ENCODE measurements at regions not wholly inside any gene's neighbourhood (a gene's known extent, or its start where the extent isn't known, plus 50 kb on each side); places are given as distances from the start of the nearest gene placed in this dataset.
"Not testable (repeated sequence)": the region's sequence is repeated elsewhere in the genome, so short reads cannot be mapped to it uniquely, and the experiment has no call there.

DNA sequence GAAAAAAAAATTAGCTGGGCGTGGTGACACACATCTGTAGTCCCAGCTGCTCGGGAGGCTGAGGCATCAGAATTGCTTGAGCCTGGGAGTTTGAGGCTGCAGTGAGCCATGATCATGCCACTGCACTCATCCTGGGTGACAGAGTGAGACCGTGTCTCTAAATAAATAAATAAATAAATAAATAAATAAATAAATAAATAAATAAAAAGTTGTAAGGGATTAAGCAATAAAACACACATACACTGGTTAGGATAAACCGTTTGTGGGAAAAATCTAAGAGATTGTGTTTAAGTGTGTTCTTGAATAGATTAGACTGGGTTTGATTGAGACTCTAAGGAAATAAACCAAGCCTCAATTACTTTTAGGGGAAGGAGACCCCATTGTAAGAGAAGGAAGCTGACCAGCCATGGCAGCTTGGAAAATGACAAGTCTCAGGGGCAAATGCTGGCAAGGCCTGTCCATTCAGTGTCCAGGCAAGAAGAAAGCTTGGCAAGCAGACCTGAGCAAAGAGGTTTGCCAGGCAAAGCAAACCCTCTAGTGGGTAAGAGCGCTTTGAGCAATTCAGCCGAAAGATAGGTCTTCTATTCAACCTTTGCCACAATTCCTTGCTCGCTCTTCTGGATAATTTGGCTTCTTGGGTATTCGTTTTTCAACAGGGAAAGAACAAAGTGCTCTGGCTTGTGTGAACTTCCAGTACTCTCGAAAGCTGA is 106.9 kb upstream of the SERBP1 start:
- no peak overlapping the region for H3K27ac Mint-ChIP-seq (ENCODE audit: low read depth)
- ATAC-seq (replicated peaks; ENCODE audit: extremely low read depth, poor library complexity, severe bottlenecking) (no peak), DNase-seq (ENCODE audit: low spot score in 2 of 2) (no peak)
- no peak overlapping the region for H3K4me3 Mint-ChIP-seq
- peaks cover 13% of the 10 kb centered on the region for H3K27me3 Mint-ChIP-seq
- no peaks in the 10 kb centered on the region for H3K9me3 Mint-ChIP-seq
- peaks cover 2% of the 10 kb centered on the region for H3K36me3 Mint-ChIP-seq (ENCODE audit: insufficient read depth)
- H3K4me1 Mint-ChIP-seq: peaks cover 5% of the 10 kb centered on the region

DNA sequence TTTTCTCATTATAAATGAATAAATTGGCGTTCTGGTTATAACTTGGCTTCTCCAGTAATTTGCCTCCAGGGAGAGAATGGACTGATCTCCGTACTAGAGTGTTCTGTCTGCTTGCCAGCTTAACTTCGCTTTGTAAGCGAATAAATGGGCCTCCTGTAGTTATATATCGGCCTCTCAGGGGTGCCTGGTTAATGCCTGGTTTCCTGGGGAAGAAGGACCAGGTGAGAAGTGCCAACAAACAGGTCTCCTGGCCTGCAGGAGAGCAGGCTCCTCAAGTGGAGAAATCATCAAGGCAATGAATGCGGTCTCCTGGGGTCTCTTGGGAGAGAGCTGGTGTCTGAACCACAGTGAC is 107.4 kb upstream of the SERBP1 start:
- peaks cover 13% of the 10 kb centered on the region for H3K27me3 Mint-ChIP-seq
- H3K36me3 Mint-ChIP-seq (ENCODE audit: insufficient read depth): peaks cover 2% of the 10 kb centered on the region
- H3K4me1 Mint-ChIP-seq: peaks cover 5% of the 10 kb centered on the region
- DNase-seq (ENCODE audit: low spot score in 2 of 2) (no peak), ATAC-seq (replicated peaks; ENCODE audit: extremely low read depth, poor library complexity, severe bottlenecking) (no peak)
- no peak overlapping the region for H3K27ac Mint-ChIP-seq (ENCODE audit: low read depth)
- no peaks in the 10 kb centered on the region for H3K9me3 Mint-ChIP-seq
- H3K4me3 Mint-ChIP-seq: no peak overlapping the region

DNA sequence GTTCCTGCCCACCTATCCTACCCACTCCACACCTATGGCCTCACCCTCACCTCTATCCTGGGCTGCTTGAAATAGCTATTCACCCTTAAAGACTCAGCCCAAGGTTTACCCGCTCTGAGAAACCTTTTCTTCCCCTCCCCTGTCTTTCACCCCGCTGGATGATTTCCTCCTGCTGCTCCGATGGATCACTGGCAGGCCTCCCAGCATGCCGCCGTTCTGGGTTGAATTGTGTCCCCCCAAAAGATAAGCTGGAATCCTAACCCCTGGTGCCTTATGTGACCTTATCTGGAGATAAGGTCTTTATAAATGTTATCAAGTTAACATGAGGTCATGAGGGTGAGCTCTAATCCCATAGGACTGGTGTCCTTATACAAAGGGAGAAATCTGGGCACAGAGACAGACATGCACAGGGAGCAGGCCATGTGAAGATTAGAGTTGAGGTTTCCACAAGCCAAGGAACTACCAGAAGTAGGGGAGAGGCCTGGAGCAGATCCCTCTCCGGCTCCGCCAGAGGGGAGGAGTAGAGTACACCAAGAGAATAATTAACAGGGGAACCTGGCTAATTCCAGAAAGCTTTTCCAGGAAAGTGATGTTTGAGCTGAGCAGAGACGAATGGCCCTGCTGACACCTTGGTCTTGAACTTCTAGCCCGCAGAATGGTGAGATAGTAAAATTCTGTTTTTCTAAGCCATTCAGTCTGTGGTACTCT is 110.0 kb upstream of the SERBP1 start:
- DNase-seq (ENCODE audit: low spot score in 2 of 2) (no peak), ATAC-seq (replicated peaks; ENCODE audit: extremely low read depth, poor library complexity, severe bottlenecking) (no peak)
- no peak overlapping the region for H3K4me3 Mint-ChIP-seq
- peaks cover 2% of the 10 kb centered on the region for H3K36me3 Mint-ChIP-seq (ENCODE audit: insufficient read depth)
- peaks cover 4% of the 10 kb centered on the region for H3K27me3 Mint-ChIP-seq
- no peak overlapping the region for H3K27ac Mint-ChIP-seq (ENCODE audit: low read depth)
- H3K4me1 Mint-ChIP-seq: no peaks in the 10 kb centered on the region
- H3K9me3 Mint-ChIP-seq: no peaks in the 10 kb centered on the region

DNA sequence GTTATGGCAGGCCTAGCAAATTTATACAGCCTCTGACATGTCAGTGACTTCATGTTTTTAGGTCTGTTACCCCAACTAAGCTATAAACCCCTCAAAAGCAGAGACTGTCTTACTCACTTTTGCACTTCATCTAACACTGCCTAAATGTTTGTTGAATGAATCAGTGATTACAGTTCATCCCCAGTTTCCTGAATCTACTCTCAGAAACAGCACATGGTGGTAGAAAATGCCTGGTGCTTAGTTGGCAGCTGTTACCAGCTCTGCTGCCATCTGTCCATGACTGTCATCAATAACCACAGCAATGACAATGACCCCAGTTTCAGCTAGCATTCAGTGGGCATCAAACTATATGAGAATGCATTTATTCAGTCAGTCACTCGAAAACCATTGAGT is 110.5 kb upstream of the SERBP1 start:
- no peak overlapping the region for H3K4me3 Mint-ChIP-seq
- no peaks in the 10 kb centered on the region for H3K4me1 Mint-ChIP-seq
- no peaks in the 10 kb centered on the region for H3K36me3 Mint-ChIP-seq (ENCODE audit: insufficient read depth)
- ATAC-seq (replicated peaks; ENCODE audit: extremely low read depth, poor library complexity, severe bottlenecking) (no peak), DNase-seq (ENCODE audit: low spot score in 2 of 2) (no peak)
- H3K27ac Mint-ChIP-seq (ENCODE audit: low read depth): no peak overlapping the region
- no peaks in the 10 kb centered on the region for H3K27me3 Mint-ChIP-seq
- H3K9me3 Mint-ChIP-seq: no peaks in the 10 kb centered on the region

DNA sequence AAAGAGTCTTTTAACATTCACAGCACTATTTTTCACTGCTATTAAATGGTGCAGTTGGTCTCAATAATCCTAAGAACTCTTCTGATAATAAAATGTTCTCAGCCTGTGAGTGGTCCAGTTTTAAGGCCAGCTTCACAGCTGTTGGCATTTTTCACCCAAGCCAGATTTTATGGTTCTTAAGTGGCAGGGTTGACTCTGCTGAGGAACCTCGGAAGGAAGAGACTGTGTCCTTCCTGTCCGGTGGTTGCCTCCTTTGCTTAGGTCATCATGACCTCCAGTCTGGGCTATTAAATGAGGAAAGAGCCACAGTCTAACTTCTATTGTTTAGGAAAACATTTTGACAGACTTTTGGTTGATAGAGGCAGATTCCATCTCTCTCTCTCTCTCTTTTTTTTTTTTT is 112.5 kb upstream of the SERBP1 start:
- H3K27ac Mint-ChIP-seq (ENCODE audit: low read depth): no peak overlapping the region
- peaks cover 5% of the 10 kb centered on the region for H3K4me1 Mint-ChIP-seq
- ATAC-seq (replicated peaks; ENCODE audit: extremely low read depth, poor library complexity, severe bottlenecking) (no peak), DNase-seq (ENCODE audit: low spot score in 2 of 2) (no peak)
- H3K27me3 Mint-ChIP-seq: peaks cover 9% of the 10 kb centered on the region
- no peaks in the 10 kb centered on the region for H3K36me3 Mint-ChIP-seq (ENCODE audit: insufficient read depth)
- H3K9me3 Mint-ChIP-seq: no peaks in the 10 kb centered on the region
- H3K4me3 Mint-ChIP-seq: no peak overlapping the region

DNA sequence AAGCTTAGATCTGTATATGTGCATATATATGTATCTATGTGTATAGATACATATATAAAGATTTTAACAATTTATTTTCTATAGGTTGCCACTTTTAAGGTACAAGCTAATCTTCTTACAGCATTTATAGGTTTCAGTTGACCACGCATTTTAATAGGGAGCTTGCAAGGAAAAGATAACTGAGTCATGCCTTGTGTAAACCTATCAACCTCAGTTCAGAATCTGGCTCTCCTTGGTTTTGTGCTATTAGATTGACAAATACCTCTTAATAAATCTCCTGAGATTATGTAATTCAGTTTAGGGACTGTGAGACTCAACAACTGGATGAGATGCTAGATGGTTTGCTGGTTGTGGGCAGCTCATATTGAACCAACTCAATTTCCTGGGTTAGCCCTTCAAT is 114.7 kb upstream of the SERBP1 start:
- no peak overlapping the region for H3K4me3 Mint-ChIP-seq
- peaks cover 9% of the 10 kb centered on the region for H3K27me3 Mint-ChIP-seq
- H3K4me1 Mint-ChIP-seq: peaks cover 5% of the 10 kb centered on the region
- ATAC-seq (replicated peaks; ENCODE audit: extremely low read depth, poor library complexity, severe bottlenecking): no peak
- no peak for DNase-seq (ENCODE audit: low spot score in 2 of 2)
- no peaks in the 10 kb centered on the region for H3K9me3 Mint-ChIP-seq
- H3K27ac Mint-ChIP-seq (ENCODE audit: low read depth): no peak overlapping the region
- no peaks in the 10 kb centered on the region for H3K36me3 Mint-ChIP-seq (ENCODE audit: insufficient read depth)

DNA sequence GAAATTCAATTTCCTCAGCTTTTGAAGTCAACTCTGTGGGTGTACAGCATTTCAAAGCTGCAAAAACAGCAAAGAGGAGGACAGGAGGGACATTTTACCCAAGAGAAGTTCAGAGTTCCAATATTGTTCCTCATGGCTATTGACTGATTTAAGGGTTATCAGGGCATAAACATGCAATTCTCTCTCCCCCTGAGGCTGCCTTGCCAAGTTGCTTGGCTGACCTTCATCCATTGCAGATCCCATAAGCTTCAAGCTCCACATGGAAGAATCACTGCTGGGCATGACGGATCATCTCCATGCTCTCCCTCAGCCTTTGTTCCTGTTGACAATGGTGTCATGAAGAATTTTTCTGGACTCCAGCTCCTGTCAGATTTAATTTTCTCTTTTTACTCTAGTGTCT is 115.2 kb upstream of the SERBP1 start:
- Mint-ChIP-seq H3K36me3 (ENCODE audit: insufficient read depth) (no peaks in the 10 kb centered on the region), H3K4me1 (peaks cover 5% of the 10 kb centered on the region), H3K27ac (ENCODE audit: low read depth) (no peak overlapping the region), H3K27me3 (peaks cover 9% of the 10 kb centered on the region), H3K9me3 (no peaks in the 10 kb centered on the region), H3K4me3 (no peak overlapping the region)
- DNase-seq (ENCODE audit: low spot score in 2 of 2): no peak
- no peak for ATAC-seq (replicated peaks; ENCODE audit: extremely low read depth, poor library complexity, severe bottlenecking)

DNA sequence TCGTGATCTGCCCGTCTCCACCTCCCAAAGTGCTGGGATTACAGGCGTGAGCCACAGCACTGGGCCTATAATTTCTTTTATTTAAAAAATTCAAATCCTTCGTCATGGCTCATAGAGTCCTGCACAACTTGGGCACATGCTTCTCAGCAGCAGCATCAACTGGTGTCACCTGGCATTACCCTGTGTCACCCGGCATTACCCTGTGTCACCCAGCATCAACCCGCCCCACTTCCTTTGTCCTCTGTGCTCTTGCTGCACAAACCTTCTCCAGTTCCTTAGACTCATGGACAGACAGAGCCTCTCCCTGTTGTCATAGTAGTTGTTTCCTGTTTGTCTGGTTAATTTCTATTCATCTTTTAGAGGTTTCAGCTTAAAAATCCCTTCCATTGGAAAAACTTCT is 121.2 kb upstream of the SERBP1 start:
- DNase-seq (ENCODE audit: low spot score in 2 of 2): no peak
- no peaks in the 10 kb centered on the region for H3K36me3 Mint-ChIP-seq (ENCODE audit: insufficient read depth)
- ATAC-seq (replicated peaks; ENCODE audit: extremely low read depth, poor library complexity, severe bottlenecking): no peak
- no peak overlapping the region for H3K27ac Mint-ChIP-seq (ENCODE audit: low read depth)
- H3K27me3 Mint-ChIP-seq: peaks cover 43% of the 10 kb centered on the region
- H3K9me3 Mint-ChIP-seq: no peaks in the 10 kb centered on the region
- H3K4me1 Mint-ChIP-seq: peaks cover 2% of the 10 kb centered on the region
- no peak overlapping the region for H3K4me3 Mint-ChIP-seq

DNA sequence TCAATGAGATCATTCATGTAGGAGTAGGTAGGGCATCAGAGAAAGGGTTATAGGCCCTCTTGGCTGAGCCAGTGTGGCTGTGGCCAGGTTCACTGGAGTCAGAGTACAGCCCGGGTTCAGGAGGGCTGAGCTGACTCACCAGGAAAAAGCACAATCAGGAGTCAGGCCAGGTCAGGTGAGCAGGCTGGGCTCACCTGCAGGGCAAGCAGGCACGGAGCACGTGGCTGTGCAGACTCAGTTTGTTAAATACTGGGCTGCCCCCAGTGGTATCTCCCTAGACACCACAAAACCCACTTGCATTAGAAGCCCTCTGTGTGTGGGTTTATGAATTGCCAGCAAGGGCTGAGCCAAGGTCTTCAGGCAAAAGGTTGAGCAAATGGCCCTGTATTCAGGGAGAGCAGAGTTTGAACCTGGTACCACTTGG is 122.1 kb upstream of the SERBP1 start:
- no peak for ATAC-seq (replicated peaks; ENCODE audit: extremely low read depth, poor library complexity, severe bottlenecking)
- Mint-ChIP-seq H3K36me3 (ENCODE audit: insufficient read depth) (no peaks in the 10 kb centered on the region), H3K9me3 (no peaks in the 10 kb centered on the region), H3K27ac (ENCODE audit: low read depth) (no peak overlapping the region), H3K4me3 (no peak overlapping the region), H3K4me1 (no peaks in the 10 kb centered on the region), H3K27me3 (peaks cover 49% of the 10 kb centered on the region)
- no peak for DNase-seq (ENCODE audit: low spot score in 2 of 2)

DNA sequence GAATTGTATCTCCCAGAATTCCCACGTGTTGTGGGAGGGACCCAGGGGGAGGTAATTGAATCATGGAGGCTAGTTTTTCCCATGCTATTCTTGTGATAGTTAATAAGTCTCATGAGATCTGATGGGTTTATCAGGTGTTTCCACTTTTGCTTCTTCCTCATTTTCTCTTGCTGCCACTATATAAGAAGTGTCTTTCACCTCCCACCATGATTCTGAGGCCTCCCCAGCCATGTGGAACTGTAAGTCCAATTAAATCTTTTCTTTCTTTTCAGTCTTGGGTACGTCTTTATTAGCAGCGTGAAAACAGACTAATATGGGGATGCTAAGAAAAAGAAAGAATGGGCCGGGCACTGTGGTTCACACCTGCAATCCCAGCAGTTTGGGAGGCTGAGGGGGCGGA is 124.0 kb upstream of the SERBP1 start:
- ATAC-seq (replicated peaks; ENCODE audit: extremely low read depth, poor library complexity, severe bottlenecking); H3K36me3 Mint-ChIP-seq (ENCODE audit: insufficient read depth); H3K4me3 Mint-ChIP-seq; DNase-seq (ENCODE audit: low spot score in 2 of 2); H3K27ac Mint-ChIP-seq (ENCODE audit: low read depth); H3K9me3 Mint-ChIP-seq; H3K4me1 Mint-ChIP-seq: not testable (repeated sequence)
- peaks cover 68% of the 10 kb centered on the region for H3K27me3 Mint-ChIP-seq

DNA sequence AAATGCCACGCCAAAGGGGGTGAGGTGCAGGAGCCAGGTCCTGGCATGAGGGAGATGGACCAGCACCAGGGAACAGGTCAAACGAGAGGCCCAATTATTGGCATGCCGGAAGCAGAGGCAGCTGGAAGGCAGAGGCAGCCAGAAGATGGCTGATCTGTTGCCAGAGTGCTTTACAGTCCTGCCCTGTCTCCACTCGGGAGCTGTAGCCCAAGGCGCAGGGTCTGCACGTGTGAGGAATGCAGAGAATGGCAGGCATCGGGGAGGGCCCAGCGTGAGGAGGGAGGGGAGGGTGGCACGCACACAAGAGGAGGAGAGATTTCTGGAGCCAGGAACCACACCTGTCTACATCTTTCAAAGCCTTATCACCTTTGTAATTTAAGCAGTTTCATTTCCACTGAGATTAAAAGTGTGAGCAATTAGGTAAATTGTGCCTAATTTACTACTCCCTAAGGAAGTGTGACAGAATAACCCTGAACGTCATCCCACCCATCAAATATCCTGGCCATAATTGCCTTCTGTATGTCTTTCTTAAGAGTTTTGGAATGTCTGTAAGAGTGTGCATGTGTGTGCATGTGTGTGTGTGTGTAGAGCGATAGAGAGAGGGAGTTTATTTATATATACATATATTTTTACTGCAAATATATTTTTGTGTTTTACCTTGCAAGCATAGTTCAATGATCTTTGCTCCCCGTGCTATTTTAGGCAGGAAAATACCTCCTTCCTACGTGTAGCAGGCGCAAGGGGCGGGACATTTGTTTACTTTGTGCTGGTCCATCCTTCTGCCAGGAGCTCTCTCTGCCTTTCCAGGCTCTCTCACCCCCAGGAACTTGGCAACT is 125.5 kb upstream of the SERBP1 start:
- Mint-ChIP-seq H3K4me3 (no peak overlapping the region), H3K36me3 (ENCODE audit: insufficient read depth) (no peaks in the 10 kb centered on the region), H3K27me3 (peaks cover 72% of the 10 kb centered on the region), H3K27ac (ENCODE audit: low read depth) (no peak overlapping the region), H3K4me1 (no peaks in the 10 kb centered on the region), H3K9me3 (no peaks in the 10 kb centered on the region)
- ATAC-seq (replicated peaks; ENCODE audit: extremely low read depth, poor library complexity, severe bottlenecking) (no peak), DNase-seq (ENCODE audit: low spot score in 2 of 2) (no peak)

DNA sequence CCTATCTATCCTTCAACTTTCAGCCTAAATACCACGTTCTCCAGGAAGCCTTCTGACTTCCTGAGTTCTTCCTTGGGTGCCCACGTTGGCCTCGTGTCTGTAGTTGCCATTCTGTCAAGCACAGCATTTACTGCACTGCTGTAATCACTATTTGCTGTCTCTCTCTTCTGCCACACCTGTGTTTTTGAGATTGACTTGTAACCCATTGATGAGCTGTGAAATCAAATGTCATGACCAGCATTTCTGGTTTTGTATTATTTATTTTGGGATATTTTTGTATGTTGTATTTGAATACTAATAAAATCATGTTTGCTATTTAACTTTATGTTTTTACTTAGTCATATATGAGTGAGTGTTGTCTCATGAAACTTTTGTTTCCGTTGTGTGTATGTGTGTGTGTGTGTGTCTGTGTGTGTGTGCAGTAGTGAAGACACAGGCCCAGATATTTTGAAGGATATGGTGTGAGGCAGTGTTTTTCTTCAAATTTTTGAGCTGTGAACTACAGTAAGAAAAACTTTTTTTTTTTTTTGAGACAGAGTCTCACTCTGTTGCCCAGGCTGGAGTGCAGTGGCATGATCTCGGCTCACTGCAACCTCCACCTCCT is 126.2 kb upstream of the SERBP1 start:
- Mint-ChIP-seq H3K27ac (ENCODE audit: low read depth) (no peak overlapping the region), H3K4me3 (no peak overlapping the region), H3K27me3 (peaks cover 69% of the 10 kb centered on the region), H3K36me3 (ENCODE audit: insufficient read depth) (no peaks in the 10 kb centered on the region), H3K4me1 (no peaks in the 10 kb centered on the region), H3K9me3 (no peaks in the 10 kb centered on the region)
- no peak for ATAC-seq (replicated peaks; ENCODE audit: extremely low read depth, poor library complexity, severe bottlenecking)
- no peak for DNase-seq (ENCODE audit: low spot score in 2 of 2)
